ENCODE measurements at regions not wholly inside any gene's neighbourhood (a gene's known extent, or its start where the extent isn't known, plus 50 kb on each side); places are given as distances from the start of the nearest gene placed in this dataset.

DNA sequence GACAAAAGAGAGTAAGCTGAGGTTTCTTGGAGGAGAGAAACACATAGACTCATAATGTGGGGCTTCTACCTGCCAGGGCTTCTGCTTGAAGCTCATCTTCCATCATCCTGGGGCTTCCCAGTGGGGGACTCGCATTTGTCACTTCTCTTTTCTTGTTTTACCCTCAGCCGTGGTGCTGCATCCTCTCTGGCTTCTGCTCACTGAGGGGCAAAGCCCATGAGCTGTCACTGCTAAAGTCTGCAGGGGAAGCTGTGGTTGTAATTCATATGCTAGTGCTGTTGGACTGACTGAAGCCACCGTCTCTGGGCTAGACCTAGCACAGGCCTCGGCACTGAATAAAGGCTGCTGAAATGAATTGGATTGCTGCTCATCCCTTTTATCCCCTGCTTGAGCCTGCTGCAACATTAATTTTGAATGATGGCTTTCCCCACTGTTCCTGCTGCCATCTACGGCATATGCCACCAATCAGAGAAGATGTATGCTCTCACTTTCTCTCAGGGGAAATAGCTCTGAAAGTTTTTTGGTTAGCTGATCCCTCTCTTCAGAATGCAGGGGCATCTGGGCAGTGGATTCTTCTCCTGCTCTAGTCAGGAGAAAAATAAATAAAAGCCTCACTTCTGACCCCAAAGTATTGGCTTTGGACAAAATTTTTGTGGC, 568.4 kb upstream of the MAP3K7 start:
- TF ChIP-seq, protein P1, sequence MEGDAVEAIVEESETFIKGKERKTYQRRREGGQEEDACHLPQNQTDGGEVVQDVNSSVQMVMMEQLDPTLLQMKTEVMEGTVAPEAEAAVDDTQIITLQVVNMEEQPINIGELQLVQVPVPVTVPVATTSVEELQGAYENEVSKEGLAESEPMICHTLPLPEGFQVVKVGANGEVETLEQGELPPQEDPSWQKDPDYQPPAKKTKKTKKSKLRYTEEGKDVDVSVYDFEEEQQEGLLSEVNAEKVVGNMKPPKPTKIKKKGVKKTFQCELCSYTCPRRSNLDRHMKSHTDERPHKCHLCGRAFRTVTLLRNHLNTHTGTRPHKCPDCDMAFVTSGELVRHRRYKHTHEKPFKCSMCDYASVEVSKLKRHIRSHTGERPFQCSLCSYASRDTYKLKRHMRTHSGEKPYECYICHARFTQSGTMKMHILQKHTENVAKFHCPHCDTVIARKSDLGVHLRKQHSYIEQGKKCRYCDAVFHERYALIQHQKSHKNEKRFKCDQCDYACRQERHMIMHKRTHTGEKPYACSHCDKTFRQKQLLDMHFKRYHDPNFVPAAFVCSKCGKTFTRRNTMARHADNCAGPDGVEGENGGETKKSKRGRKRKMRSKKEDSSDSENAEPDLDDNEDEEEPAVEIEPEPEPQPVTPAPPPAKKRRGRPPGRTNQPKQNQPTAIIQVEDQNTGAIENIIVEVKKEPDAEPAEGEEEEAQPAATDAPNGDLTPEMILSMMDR (IDR thresholded peaks at IDR 0.05; ENCODE audit: insufficient read depth, low read length, poor library complexity, severe bottlenecking): no peak
- peak; percentile 26 for DNase-seq (ENCODE audit: extremely low read depth, insufficient read length)
- H3K4me3 ChIP-seq (replicated peaks; ENCODE audit: low read depth, low read length): no peak overlapping the region

DNA sequence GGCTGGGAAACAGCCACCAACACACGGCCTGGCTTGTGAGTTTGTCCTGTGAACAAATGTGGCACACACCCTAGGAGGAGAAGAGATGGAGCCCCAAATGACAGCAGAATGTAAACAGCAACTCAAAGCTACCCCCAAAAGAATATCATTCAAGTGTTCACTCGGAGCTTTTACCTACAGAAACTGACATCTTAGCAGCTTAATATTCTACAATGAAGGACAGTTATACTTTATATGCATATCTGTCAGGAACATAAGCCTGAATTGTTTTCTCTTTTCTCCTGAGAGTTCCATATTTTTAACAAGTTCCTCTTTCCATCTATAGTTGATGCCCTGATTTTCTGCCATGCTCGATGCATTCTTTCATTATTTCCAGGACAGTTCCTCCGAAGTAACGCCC, 566.0 kb upstream of the MAP3K7 start:
- H3K27me3 ChIP-seq (replicated peaks; ENCODE audit: control insufficient read depth, insufficient read depth, low read length): no peaks in the 10 kb centered on the region
- TF ChIP-seq, protein P1 (IDR thresholded peaks at IDR 0.05; ENCODE audit: insufficient read depth, low read length, poor library complexity, severe bottlenecking): no peak
- H3K36me3 ChIP-seq (ENCODE audit: control insufficient read depth, insufficient read depth, low read length): no peaks in the 10 kb centered on the region
- H3K4me3 ChIP-seq (replicated peaks; ENCODE audit: low read depth, low read length): no peak overlapping the region
- no peak for DNase-seq (ENCODE audit: extremely low read depth, insufficient read length)

More for the DNA sequence above, 568.4 kb upstream of the MAP3K7 start:
- no peaks in the 10 kb centered on the region for H3K36me3 ChIP-seq (ENCODE audit: control insufficient read depth, insufficient read depth, low read length)
- H3K27me3 ChIP-seq (replicated peaks; ENCODE audit: control insufficient read depth, insufficient read depth, low read length): no peaks in the 10 kb centered on the region

DNA sequence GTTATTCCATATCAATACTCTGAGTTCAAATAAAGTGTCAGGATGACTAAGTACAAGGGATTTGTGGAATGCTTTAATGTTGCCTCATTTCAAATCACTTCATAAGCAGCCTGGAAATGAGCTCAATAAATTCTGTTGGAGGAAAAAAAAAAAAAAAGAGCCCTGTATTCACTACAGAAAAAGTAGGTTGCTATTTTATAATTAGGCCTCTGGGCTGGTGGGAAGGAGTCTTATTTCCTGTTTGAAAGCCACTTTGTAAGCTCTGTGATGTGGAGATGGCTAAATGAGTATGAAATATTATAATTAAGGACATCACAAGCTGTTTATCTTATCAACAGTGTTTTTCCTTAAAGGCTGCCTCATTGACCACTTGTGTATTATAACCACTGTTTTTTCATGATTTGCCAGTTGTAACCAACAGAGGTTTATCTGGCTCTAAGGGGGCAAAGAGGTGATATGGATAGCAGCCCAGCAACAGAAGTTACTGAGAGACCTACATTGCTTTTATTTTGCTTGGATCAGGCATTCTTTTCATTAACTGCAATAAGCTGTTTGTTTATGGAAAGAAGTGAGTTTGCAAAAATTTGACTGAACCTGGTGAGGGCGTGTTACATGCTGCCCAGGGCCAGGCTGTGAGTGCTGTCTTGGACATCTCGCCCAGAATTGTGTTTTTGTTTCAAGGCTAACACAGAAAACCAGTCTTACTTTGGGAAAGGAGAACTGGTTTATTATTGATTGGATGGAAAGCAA, 563.3 kb upstream of the MAP3K7 start:
- Histone ChIP-seq H3K36me3 (ENCODE audit: control insufficient read depth, insufficient read depth, low read length) (no peaks in the 10 kb centered on the region), H3K27me3 (replicated peaks; ENCODE audit: control insufficient read depth, insufficient read depth, low read length) (no peaks in the 10 kb centered on the region), H3K4me3 (replicated peaks; ENCODE audit: low read depth, low read length) (no peak overlapping the region)
- TF ChIP-seq, protein P1 (IDR thresholded peaks at IDR 0.05; ENCODE audit: insufficient read depth, low read length, poor library complexity, severe bottlenecking): no peak
- DNase-seq (ENCODE audit: extremely low read depth, insufficient read length): no peak

- H3K27me3 ChIP-seq (replicated peaks; ENCODE audit: control insufficient read depth, insufficient read depth, low read length): no peaks in the 10 kb centered on the region
- H3K36me3 ChIP-seq (ENCODE audit: control insufficient read depth, insufficient read depth, low read length): no peaks in the 10 kb centered on the region
- no peak overlapping the region for H3K4me3 ChIP-seq (replicated peaks; ENCODE audit: low read depth, low read length)
- TF ChIP-seq, protein P1 (IDR thresholded peaks at IDR 0.05; ENCODE audit: insufficient read depth, low read length, poor library complexity, severe bottlenecking): no peak
- no peak for DNase-seq (ENCODE audit: extremely low read depth, insufficient read length)
Measured at GRCh38 chr6:91149246-91149955, 562.5 kb upstream of the MAP3K7 start.

DNA sequence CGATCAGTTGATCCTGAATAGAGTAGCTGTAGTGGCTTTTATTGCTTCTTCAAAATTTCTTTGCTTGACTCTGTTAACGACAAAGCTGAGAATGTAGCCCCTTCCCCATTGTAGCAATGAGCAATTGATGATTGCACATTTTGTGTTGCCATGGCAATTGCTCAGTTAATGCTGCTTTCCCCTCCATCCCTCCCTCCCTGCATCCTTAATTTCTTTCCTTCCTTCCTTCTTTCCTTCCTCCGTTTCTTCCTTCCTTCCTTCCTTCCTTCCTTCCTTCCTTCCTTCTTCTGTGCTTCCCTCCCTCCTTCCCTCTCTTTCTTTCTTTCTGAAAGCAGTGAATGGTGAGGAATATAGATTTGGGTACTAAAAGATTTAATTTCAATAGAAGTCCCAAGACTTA, 557.3 kb upstream of the MAP3K7 start:
- Histone ChIP-seq H3K36me3 (ENCODE audit: control insufficient read depth, insufficient read depth, low read length) (no peaks in the 10 kb centered on the region), H3K4me3 (replicated peaks; ENCODE audit: low read depth, low read length) (no peak overlapping the region), H3K27me3 (replicated peaks; ENCODE audit: control insufficient read depth, insufficient read depth, low read length) (no peaks in the 10 kb centered on the region)
- DNase-seq (ENCODE audit: extremely low read depth, insufficient read length): no peak
- TF ChIP-seq, protein P1 (IDR thresholded peaks at IDR 0.05; ENCODE audit: insufficient read depth, low read length, poor library complexity, severe bottlenecking): no peak
